Bronchial epithelial cell (primary cell): ENCODE measurements at regions not wholly inside any gene's neighbourhood (a gene's known extent, or its start where the extent isn't known, plus 50 kb on each side); places are given as distances from the start of the nearest gene placed in this dataset.
A peak's percentile ranks its signal among the peaks of the same experiment; 100 is the strongest.

Source experiments
- DNase-seq: peaks from one replicate; pipeline ENCODE4 v3.0.0-alpha.2; 2010; ENCODE audit warnings: low read depth
- FAIRE-seq: peaks from 2 replicates; lab custom pipeline; 2011; peaks lifted over from hg19 to GRCh38; lab: Jason Lieb, UNC
- H3K27me3 ChIP-seq: 2 replicates; pipeline ENCODE4 v1.5.1; 2011; ENCODE audit warnings: low read length; ENCODE audit not compliant: control insufficient read depth, insufficient read depth
- H3K36me3 ChIP-seq: 2 replicates; pipeline ENCODE4 v1.5.1; 2011; ENCODE audit warnings: low read length; ENCODE audit not compliant: control insufficient read depth, insufficient read depth
- H3K4me3 ChIP-seq: 2 replicates; pipeline ENCODE4 v1.5.1; 2011; ENCODE audit warnings: mild to moderate bottlenecking, low read depth, low read length, control low read depth
- CTCF ChIP-seq: IDR thresholded peaks from 2 replicates; pipeline ENCODE4 v1.5.1; 2011; ENCODE audit warnings: mild to moderate bottlenecking, moderate library complexity, low read length, control low read depth, inconsistent platforms; ENCODE audit not compliant: insufficient read depth, severe bottlenecking

- Histone ChIP-seq H3K27me3 (no peaks in the 10 kb centered on the region), H3K4me3 (no peak overlapping the region), H3K36me3 (no peaks in the 10 kb centered on the region)
- TF ChIP-seq CTCF: no peak
- no peak for FAIRE-seq
- DNase-seq: no peak
Observed at GRCh38 chr14:54188064-54188666, 208.6 kb upstream of the CDKN3 start.

GRCh38 chr14:54189333-54189732 lies 207.5 kb upstream of the CDKN3 start:
- no peak overlapping the region for H3K4me3 ChIP-seq
- DNase-seq (no peak), FAIRE-seq (no peak)
- H3K27me3 ChIP-seq: no peaks in the 10 kb centered on the region
- no peak for TF ChIP-seq CTCF
- H3K36me3 ChIP-seq: no peaks in the 10 kb centered on the region

- no peaks in the 10 kb centered on the region for H3K36me3 ChIP-seq
- H3K27me3 ChIP-seq: no peaks in the 10 kb centered on the region
- FAIRE-seq (peak; percentile 98), DNase-seq (peak; percentile 95)
- no peak for TF ChIP-seq CTCF
- H3K4me3 ChIP-seq: no peak overlapping the region
Observed at GRCh38 chr14:54189748-54190354, 207.0 kb upstream of the CDKN3 start.

GRCh38 chr14:54191846-54192245 lies 205.0 kb upstream of the CDKN3 start:
- FAIRE-seq: no peak
- no peaks in the 10 kb centered on the region for H3K27me3 ChIP-seq
- H3K36me3 ChIP-seq: no peaks in the 10 kb centered on the region
- TF ChIP-seq CTCF: no peak
- DNase-seq: peak; percentile 65
- no peak overlapping the region for H3K4me3 ChIP-seq

GRCh38 chr14:54192610-54193009 lies 204.2 kb upstream of the CDKN3 start:
- H3K27me3 ChIP-seq: no peaks in the 10 kb centered on the region
- no peaks in the 10 kb centered on the region for H3K36me3 ChIP-seq
- FAIRE-seq: no peak
- TF ChIP-seq CTCF: no peak
- DNase-seq: no peak
- no peak overlapping the region for H3K4me3 ChIP-seq

GRCh38 chr14:54193871-54194270 lies 202.9 kb upstream of the CDKN3 start:
- H3K27me3 ChIP-seq: no peaks in the 10 kb centered on the region
- no peak overlapping the region for H3K4me3 ChIP-seq
- FAIRE-seq (no peak), DNase-seq (no peak)
- TF ChIP-seq CTCF: no peak
- no peaks in the 10 kb centered on the region for H3K36me3 ChIP-seq
